Gastroesophageal sphincter (tissue), 3 donors: ENCODE measurements at regions not wholly inside any gene's neighbourhood (a gene's known extent, or its start where the extent isn't known, plus 50 kb on each side); places are given as distances from the start of the nearest gene placed in this dataset.

Experiments used
- CTCF ChIP-seq, 4 experiments: fragments of 200-600 bp in 2 of 4; fragments of 450-650 bp in 2 of 4; sonication (generic) in 1 of 4; IDR thresholded peaks; one replicate each; pipeline ENCODE4 v1.5.1; 2017 to 2019; ENCODE audit warnings: antibody characterized with exemption in 4 of 4, mild to moderate bottlenecking in 2 of 4, moderate library complexity in 2 of 4
- POLR2AphosphoS5 ChIP-seq: sonication (generic); formaldehyde crosslinking; IDR thresholded peaks from one replicate; pipeline ENCODE4 v1.6.1; 2017; ENCODE audit warnings: antibody characterized with exemption

GRCh38 chr15:92800013-92800412 is 100.1 kb upstream of the CHD2 start:
- TF ChIP-seq CTCF (IDR thresholded peaks at IDR 0.05), result no peak
- no peak for TF ChIP-seq POLR2AphosphoS5
